ENCODE measurements at regions not wholly inside any gene's neighbourhood (a gene's known extent, or its start where the extent isn't known, plus 50 kb on each side); places are given as distances from the start of the nearest gene placed in this dataset.

DNA sequence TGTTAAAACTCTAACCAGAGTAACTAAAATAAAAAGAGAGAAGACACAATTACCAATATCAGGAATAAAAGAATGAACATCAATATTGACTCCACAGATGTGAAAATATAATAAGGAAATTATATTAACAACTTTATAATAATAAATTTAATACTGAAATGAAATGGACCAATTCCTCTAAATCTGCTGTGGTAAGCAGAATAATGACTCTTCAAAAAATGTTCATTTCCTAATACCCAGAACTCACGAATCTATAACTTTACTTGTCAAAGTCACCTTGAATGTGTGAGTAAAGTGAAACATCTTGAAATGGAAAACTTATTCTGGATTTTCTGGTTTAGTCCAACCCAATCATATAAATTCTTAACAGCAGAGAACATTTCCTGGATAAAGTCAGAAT lies 1391.1 kb downstream of the FAM133A start:
- TF ChIP-seq, protein P1, sequence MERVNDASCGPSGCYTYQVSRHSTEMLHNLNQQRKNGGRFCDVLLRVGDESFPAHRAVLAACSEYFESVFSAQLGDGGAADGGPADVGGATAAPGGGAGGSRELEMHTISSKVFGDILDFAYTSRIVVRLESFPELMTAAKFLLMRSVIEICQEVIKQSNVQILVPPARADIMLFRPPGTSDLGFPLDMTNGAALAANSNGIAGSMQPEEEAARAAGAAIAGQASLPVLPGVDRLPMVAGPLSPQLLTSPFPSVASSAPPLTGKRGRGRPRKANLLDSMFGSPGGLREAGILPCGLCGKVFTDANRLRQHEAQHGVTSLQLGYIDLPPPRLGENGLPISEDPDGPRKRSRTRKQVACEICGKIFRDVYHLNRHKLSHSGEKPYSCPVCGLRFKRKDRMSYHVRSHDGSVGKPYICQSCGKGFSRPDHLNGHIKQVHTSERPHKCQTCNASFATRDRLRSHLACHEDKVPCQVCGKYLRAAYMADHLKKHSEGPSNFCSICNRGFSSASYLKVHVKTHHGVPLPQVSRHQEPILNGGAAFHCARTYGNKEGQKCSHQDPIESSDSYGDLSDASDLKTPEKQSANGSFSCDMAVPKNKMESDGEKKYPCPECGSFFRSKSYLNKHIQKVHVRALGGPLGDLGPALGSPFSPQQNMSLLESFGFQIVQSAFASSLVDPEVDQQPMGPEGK (CRISPR knock-in tag; IDR thresholded peaks at IDR 0.05; ENCODE audit: borderline replicate concordance), result no peak
- no peak for TF ChIP-seq ZFP30 (CRISPR knock-in tag; IDR thresholded peaks at IDR 0.05)
- no peak for TF ChIP-seq PPARA (CRISPR knock-in tag; IDR thresholded peaks at IDR 0.05; ENCODE audit: borderline replicate concordance)
- no peak for TF ChIP-seq GLIS3 (CRISPR knock-in tag; IDR thresholded peaks at IDR 0.05)
- TF ChIP-seq TCF4 (CRISPR knock-in tag; IDR thresholded peaks at IDR 0.05; ENCODE audit: borderline replicate concordance), result no peak
- TF ChIP-seq ARNTL (CRISPR knock-in tag; IDR thresholded peaks at IDR 0.05; ENCODE audit: borderline replicate concordance, low read depth), result no peak
- TF ChIP-seq ESRRG (CRISPR knock-in tag; IDR thresholded peaks at IDR 0.05), result no peak
- TF ChIP-seq ZNF8 (CRISPR knock-in tag; IDR thresholded peaks at IDR 0.05), result no peak
- TF ChIP-seq BACH2 (CRISPR knock-in tag; IDR thresholded peaks at IDR 0.05; ENCODE audit: borderline replicate concordance), result no peak
- TF ChIP-seq ZNF70 (CRISPR knock-in tag; IDR thresholded peaks at IDR 0.05), result no peak
- TF ChIP-seq OSR1 (CRISPR knock-in tag; IDR thresholded peaks at IDR 0.05), result no peak
- TF ChIP-seq, protein P2, sequence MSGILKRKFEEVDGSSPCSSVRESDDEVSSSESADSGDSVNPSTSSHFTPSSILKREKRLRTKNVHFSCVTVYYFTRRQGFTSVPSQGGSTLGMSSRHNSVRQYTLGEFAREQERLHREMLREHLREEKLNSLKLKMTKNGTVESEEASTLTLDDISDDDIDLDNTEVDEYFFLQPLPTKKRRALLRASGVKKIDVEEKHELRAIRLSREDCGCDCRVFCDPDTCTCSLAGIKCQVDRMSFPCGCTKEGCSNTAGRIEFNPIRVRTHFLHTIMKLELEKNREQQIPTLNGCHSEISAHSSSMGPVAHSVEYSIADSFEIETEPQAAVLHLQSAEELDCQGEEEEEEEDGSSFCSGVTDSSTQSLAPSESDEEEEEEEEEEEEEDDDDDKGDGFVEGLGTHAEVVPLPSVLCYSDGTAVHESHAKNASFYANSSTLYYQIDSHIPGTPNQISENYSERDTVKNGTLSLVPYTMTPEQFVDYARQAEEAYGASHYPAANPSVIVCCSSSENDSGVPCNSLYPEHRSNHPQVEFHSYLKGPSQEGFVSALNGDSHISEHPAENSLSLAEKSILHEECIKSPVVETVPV (CRISPR knock-in tag; IDR thresholded peaks at IDR 0.05), result no peak
